Dermis microvascular lymphatic vessel endothelial cell (primary cell): ENCODE measurements at regions not wholly inside any gene's neighbourhood (a gene's known extent, or its start where the extent isn't known, plus 50 kb on each side); places are given as distances from the start of the nearest gene placed in this dataset.
"Not testable (repeated sequence)": the region's sequence is repeated elsewhere in the genome, so short reads cannot be mapped to it uniquely, and the experiment has no call there.

ENCODE experiments used
- DNase-seq, 2 donors: peaks; one replicate each; pipeline versions ENCODE4 v3.0.0 to v3.0.0-alpha.2; 2010; ENCODE audit warnings: low read depth in 2 of 2

DNA sequence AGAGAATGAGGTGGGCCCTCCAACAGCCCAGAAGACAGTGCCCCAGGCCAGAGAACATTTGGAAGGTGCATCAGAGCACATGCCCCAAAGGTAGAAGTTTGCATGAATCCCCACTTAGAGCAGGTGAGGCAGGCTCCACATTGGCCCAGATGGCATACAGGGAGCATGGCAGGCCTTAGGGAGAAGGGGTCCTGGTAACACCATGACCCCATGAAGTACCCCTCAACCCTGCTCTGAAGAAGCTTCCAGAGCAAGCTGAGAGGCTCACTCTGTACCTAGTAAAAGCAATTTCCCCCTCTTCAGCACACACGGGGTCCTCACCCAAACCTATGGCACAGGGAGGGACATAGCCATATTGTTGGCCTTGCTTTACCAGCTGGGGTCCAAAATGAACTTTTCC is 162.6 kb downstream of the BUB3 start:
- DNase-seq, result no peak

- no peak for DNase-seq
Measured at GRCh38 chr10:123318516-123318915, 164.3 kb downstream of the BUB3 start.

DNA sequence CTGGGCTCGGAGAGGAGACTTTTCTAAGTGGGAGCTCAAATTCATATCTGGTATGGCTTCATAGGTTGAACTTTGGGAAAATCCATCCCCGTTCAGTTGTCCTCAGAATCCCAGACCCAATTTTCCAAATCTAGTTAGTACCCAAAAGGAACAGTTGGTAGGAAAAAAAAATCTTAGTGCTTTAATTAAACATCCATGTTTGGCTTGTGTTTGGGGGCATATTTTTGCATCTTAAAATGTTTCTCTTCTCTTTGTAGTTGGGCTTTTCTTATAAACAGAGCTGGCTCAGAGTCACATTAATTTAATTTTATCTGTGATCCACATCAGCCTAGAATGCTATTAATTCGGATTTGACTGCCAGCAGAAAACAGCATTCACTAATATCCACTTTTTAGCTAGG is 165.9 kb downstream of the BUB3 start:
- DNase-seq, result no peak

GRCh38 chr10:123323884-123324283 is 169.7 kb downstream of the BUB3 start:
- DNase-seq, result no peak

DNA sequence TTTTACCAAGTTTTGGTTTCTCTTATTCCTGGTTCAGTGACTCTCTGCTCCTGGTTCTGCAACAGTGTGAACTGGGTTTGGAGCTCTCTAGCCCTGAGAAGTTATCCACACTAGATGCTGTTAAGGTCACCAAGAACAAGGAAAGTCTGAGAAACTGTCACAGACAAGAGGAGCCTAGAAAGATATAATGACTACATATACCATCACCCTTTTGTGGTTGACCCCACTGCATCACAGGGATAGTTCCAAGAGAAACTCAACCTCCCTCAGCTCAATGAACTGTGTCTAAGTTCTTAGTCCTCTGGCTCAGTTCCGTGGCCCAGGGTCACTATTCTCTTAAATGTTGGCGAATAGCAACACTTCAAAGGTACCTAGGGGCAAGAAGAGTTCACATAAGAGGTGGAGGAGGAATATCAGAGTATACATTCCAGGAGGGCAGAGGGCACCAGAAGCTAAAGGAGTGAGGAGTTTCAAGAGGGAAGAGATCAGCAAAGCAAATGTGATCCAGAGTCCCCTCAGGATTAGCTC is 171.5 kb downstream of the BUB3 start:
- no peak for DNase-seq

DNA sequence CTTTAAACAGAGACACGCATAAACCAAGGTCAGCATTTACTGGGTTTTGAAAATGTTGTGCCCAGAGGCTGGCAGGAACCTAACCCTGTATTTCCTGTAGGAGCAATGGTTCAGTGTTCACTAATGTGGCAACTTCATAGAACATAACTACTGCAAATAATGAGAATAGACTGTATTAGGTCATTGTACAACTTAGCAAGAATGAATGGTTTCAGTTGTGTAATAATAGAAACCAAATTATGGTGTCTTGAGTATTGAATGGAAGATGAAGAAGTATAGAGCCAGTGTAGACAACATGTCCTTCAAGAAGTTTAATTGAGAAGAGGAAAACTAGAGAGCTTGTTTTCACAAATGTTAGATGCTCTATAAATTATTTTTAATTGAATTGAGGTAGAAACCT is 172.5 kb downstream of the BUB3 start:
- no peak for DNase-seq

- no peak for DNase-seq
Measured at GRCh38 chr10:123327450-123327849, 173.2 kb downstream of the BUB3 start.

- no peak for DNase-seq
Measured at GRCh38 chr10:123327896-123328295, 173.7 kb downstream of the BUB3 start.

DNA sequence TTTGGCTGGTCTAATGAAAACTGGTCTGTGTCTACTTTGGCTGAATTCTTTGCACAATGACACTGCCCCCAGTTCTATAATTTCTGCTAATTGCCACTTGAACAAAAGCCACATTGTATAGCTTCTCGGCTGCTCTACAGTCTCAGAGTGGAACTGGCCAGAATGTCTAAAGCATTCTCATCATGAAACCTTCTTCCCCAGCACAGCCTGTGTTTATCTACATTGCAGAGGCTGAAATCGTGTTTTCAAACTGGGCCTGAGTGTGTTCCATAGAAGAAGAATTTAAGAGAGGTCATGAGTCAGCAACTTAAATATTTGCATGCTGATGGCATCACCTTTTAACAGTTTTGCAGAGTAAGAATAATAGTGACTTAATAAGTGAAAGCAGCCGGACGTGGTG is 177.2 kb downstream of the BUB3 start:
- no peak for DNase-seq

DNA sequence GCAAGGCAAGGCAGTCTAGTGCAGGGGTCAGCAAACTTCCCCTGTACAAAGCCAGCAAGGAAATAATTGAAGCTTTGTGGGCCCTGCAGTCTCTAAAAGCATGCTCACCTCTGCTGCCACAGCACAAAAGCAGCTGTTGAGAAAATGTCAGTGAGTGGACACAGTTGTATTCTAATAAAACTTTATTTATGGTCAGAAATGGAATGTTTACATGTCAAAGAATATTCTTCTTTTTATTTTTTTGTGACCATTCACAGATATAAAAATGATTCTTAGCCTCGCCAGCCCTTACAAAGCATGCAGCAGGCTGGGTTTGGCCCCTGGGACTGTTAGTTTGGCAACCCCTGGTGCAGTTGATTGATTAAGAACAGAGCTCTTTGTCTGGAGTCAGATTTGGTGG is 192.4 kb downstream of the BUB3 start:
- DNase-seq, result no peak

GRCh38 chr10:123348691-123349572 is 194.7 kb downstream of the BUB3 start:
- DNase-seq, result no peak

DNA sequence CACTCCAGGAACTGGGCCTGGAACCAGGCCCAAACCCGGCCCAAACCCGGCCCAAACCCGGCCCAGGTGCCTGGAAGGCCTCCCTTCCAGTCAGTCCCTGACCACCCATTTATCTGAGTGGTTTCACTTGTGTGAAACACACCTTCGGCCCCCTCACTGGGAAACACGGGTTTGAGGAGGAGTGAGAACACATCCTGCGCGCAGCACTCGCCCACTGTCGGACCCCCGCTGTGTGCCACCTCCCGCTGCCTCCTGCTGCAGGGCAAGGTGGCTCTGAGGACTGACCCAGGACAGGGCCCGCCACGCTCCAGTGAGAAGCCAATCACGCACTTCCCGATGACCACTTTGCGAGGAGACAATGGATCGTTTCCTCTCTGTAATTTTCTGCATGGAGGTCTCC is 197.5 kb downstream of the BUB3 start:
- DNase-seq, result no peak

GRCh38 chr10:123354521-123354920 is 200.3 kb downstream of the BUB3 start:
- DNase-seq, result no peak

DNA sequence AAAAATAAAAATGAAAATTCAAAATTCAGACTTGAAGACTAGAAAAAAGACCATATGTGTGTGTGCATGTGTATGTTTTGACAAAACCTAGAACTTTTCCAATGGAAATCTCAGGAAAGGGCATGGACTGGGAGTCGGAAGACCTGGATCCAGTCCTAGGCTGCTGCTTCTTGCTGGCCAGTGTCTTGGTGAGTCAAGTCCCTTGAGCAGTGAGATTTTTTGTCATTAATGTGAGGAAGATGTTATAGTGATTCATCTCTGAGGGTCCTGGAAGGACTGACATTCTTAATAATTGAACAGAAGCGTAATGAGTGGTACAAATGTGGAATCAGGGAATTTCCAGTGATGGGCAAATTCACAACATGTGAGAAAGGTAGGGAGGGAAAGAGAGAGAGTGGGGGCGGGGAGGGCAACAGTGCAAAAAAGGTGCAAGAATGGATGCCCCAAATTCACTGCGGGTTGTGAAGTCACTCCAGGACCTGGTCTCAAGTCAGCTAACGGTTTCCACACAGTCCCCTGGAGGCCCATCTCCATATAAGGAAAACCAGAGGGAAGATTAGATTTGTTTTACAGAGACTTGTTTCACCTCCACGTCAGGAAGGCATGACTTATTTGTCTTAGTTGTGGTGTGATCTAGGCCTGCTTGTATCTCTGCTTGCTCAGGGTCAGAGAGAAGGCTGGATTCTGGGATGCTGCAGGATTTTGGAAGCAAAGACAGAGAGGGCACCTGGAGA is 201.7 kb downstream of the BUB3 start:
- no peak for DNase-seq

DNA sequence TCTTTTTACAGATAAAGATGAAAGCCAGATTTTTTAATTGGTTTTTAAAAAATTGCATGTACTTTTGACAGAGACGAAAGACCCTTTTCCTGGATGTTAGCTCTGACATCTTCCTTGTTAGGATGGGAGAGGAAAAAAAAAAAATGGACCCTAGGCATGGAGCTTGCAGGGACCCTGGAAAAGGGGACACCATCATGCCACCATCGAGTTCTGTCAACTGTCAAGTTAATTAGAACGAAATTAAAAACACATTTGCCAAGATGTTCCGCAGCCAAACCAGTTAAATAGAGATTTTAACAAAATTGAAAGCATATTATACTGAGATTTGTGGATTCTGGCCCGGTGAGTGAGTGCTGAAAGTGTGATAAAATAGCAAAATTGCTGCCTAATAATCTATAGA is 202.6 kb downstream of the BUB3 start:
- no peak for DNase-seq

DNA sequence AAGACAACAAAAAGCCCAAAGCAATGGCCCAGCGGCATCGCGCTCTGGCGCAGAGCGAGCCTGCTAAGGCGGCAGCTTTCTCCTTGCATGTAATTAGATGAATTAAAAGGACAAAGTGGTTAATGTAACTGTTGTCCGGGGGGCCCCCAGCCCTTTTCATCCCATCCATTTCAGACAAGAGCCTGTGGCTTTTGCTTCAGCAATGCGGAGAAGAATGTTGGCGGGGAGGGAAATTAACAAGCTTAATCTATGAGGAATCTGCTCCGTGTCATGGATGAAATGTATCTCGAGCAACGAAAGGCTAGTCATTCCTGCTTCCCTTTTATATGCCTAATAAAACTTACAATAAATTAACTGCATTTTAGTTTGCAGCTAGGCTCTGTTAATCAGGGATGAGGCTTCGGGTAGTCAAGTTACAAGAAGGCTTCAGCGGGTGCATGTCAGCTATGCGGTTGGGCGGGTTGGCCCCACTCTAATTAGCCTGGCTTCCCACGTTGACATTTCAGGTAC is 203.3 kb downstream of the BUB3 start:
- DNase-seq, result no peak

DNA sequence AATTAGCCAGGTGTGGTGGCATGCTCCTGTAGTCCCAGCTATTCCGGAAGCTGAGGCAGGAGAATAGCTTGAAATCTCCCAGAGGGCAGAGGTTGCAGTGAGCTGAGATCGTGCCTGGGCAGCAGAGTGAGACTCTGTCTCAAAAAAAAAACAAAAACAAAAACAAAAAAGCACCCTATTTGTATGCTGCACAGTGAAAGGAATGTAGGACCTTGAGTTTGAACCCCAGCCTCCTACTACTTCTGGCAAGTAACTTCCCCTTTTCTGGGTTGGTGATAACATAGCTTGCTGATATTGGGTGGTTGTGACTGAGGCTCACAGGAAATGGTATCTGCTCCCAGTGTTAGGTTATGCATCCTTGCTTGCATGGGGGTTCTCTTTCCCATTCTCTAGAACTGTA is 205.3 kb downstream of the BUB3 start:
- DNase-seq, result no peak

DNA sequence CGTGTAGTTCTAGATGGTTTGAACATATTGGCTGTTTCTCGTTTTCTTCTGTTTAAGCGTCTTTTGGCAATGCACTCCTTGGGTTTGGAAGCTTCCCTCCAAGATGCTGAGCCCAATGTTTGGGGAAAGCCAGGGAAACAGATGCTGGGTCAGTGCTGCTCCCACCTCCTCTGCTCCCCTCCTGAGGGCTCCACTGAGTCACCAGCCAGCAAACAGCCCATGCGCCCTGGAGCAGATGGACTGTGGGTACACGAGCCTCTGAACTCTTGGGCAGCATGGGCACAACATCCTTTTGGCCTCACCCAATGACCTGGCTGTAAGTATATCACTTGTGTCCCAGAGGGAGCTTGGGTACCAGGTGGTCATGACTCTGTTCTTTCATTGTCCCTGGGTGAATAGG is 207.6 kb downstream of the BUB3 start:
- no peak for DNase-seq

GRCh38 chr10:123367195-123367594 is 213.0 kb downstream of the BUB3 start:
- DNase-seq, result no peak

DNA sequence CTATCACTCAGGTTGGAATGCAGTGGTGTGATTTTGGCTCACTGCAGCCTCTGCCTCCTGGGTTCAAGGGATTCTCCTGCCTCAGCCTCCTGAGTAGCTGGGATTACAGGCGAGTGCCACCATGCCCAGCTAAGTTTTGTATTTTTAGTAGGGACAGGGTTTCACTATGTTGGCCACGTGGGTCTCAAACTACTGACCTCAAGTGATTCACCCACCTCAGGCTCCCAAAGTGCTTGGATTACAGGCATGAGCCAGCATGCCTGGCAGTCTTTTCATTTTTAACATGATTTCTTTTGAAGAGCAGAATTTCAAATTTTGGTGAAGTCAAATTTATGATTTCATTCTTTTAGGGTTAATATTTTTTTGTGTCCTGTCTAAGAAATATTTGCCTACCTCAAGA is 217.4 kb downstream of the BUB3 start:
- DNase-seq, result not testable (repeated sequence)

GRCh38 chr10:123373591-123373990 is 219.4 kb downstream of the BUB3 start:
- no peak for DNase-seq

DNA sequence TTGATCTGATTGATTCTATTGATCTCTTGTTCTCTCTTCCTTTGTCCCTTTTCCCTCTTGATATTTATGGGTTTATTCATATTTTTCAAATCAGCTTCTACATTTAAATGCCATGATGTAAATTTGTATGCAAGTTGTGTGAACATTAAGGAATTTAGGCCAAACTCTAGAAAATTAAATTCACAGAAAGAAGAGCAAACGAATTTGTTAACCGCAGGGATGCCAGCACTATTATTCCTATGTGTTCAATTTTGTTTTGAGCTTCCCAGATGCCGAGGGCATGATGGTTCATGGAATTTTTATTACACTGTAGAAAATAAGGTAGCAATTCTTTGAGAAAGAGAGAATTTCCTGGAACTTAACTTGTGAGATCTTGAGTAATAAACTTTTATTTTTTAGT is 220.9 kb downstream of the BUB3 start:
- no peak for DNase-seq

- DNase-seq, result no peak
Measured at GRCh38 chr10:123375738-123376137, 221.5 kb downstream of the BUB3 start.
